ENCODE measurements at regions not wholly inside any gene's neighbourhood (a gene's known extent, or its start where the extent isn't known, plus 50 kb on each side); places are given as distances from the start of the nearest gene placed in this dataset.

DNA sequence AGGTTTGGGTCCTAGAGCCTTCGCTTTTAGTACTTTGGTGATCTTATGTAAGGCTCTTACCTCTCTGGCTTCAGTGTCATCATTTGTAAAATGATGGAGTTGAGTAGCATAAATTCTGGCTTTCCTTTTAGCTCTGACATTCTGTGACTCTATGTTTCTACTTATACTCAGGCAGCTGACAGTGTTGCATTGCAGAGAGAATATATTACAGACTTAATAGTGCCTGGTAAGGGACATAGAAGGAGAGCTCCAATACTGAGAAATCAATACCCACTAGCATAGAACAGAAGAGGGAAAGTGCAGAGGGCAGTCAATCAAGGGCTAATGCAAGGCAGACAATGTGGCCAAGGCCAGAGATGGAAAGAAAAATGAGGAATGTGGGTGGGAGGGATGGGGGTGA is 371.4 kb upstream of the TLE4 start:
- Histone ChIP-seq H3K9me3 (ENCODE audit: control insufficient read depth, insufficient read depth, low read length) (no peaks in the 10 kb centered on the region), H3K36me3 (ENCODE audit: control insufficient read depth, insufficient read depth, low read length) (no peaks in the 10 kb centered on the region), H3K27ac (ENCODE audit: low read length) (no peak overlapping the region), H3K4me3 (ENCODE audit: low read length) (no peak overlapping the region), H3K4me1 (ENCODE audit: control insufficient read depth, insufficient read depth, low read length) (no peaks in the 10 kb centered on the region), H3K27me3 (ENCODE audit: control insufficient read depth, insufficient read depth, low read length) (no peaks in the 10 kb centered on the region)
- WGBS (ENCODE audit: insufficient coverage, insufficient read length): no CpG with 5 or more reads among the region's 1 CpG
- no peak for DNase-seq (ENCODE audit: low read depth, low spot score)

- WGBS (ENCODE audit: insufficient coverage, insufficient read length): no CpG with 5 or more reads among the region's 2 CpGs
- H3K9me3 ChIP-seq (ENCODE audit: control insufficient read depth, insufficient read depth, low read length): no peaks in the 10 kb centered on the region
- no peak for DNase-seq (ENCODE audit: low read depth, low spot score)
Measured at GRCh38 chr9:79201636-79202035, 370.1 kb upstream of the TLE4 start.

DNA sequence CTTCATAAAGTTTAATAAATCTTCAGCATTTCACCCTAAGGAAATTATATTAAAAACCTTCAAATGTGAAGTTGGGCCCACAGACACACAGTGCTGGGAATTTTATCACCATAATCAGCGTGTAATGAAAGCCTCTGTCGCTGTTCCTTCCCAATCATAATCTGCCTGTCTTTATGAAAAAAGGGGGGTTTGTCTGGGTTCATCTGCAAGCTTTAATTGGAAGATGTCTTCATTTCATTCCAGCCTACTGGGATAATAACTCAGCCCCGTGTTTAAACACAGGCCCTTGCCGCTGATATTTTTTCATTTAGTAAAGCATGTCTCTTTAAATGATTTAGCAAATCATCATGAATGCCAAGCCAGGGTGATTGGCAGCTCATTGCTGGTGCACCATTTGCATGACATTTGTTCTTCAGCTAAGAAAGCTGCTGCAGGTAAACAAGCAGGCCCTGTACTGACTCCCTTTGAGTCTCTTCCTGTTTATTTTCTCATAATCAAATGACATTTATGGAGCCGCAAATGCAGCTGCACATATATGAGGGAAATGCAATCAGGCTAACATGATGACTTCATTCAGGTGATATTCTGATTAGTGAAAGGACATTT is 362.9 kb upstream of the TLE4 start:
- Histone ChIP-seq H3K36me3 (ENCODE audit: control insufficient read depth, insufficient read depth, low read length) (no peaks in the 10 kb centered on the region), H3K9me3 (ENCODE audit: control insufficient read depth, insufficient read depth, low read length) (no peaks in the 10 kb centered on the region), H3K27ac (ENCODE audit: low read length) (no peak overlapping the region), H3K4me1 (ENCODE audit: control insufficient read depth, insufficient read depth, low read length) (no peaks in the 10 kb centered on the region), H3K4me3 (ENCODE audit: low read length) (no peak overlapping the region), H3K27me3 (ENCODE audit: control insufficient read depth, insufficient read depth, low read length) (no peaks in the 10 kb centered on the region)
- WGBS (ENCODE audit: insufficient coverage, insufficient read length): no CpG with 5 or more reads among the region's 5 CpGs
- DNase-seq (ENCODE audit: low read depth, low spot score): no peak

More at GRCh38 chr9:79201636-79202035, 370.1 kb upstream of the TLE4 start:
- H3K4me1 ChIP-seq (ENCODE audit: control insufficient read depth, insufficient read depth, low read length): no peaks in the 10 kb centered on the region
- no peak overlapping the region for H3K4me3 ChIP-seq (ENCODE audit: low read length)
- no peaks in the 10 kb centered on the region for H3K27me3 ChIP-seq (ENCODE audit: control insufficient read depth, insufficient read depth, low read length)
- no peak overlapping the region for H3K27ac ChIP-seq (ENCODE audit: low read length)
- H3K36me3 ChIP-seq (ENCODE audit: control insufficient read depth, insufficient read depth, low read length): no peaks in the 10 kb centered on the region

DNA sequence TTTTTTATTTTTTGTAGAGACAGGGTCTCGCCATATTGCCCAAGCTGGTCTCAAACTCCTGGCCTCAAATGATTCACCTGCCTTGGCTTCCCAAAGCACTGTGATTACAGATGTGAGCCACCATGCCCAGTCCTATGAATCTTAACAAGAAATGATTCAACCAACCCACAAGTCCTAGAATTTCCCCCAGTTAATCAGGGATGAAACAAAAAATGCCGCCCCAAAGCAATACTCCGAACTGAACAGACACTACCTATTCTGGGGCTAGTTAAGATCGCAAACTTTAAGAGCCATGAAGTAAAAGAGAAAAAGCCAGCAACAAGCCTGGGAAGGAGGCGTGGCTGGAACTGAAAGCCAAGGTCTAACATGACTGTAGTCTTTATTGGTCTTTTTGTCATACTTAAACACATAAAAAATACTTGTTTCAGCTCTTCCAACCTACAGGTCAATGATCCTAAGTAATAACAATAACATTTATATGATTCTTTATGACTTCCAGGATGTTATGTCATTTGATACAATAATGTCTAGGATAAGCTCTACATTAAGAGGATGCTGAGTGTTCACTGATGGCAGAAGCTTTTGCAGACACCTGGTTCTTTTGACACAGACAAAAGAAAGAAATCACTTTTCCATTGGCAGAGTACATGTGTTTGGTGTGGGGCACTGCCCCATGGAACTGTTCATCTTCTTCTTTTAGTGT is 361.1 kb upstream of the TLE4 start:
- no peak overlapping the region for H3K4me3 ChIP-seq (ENCODE audit: low read length)
- H3K9me3 ChIP-seq (ENCODE audit: control insufficient read depth, insufficient read depth, low read length): no peaks in the 10 kb centered on the region
- H3K4me1 ChIP-seq (ENCODE audit: control insufficient read depth, insufficient read depth, low read length): no peaks in the 10 kb centered on the region
- no peaks in the 10 kb centered on the region for H3K27me3 ChIP-seq (ENCODE audit: control insufficient read depth, insufficient read depth, low read length)
- no peak overlapping the region for H3K27ac ChIP-seq (ENCODE audit: low read length)
- DNase-seq (ENCODE audit: low read depth, low spot score): no peak
- no peaks in the 10 kb centered on the region for H3K36me3 ChIP-seq (ENCODE audit: control insufficient read depth, insufficient read depth, low read length)
- no CpG with 5 or more reads among the region's 5 CpGs for WGBS (ENCODE audit: insufficient coverage, insufficient read length)

DNA sequence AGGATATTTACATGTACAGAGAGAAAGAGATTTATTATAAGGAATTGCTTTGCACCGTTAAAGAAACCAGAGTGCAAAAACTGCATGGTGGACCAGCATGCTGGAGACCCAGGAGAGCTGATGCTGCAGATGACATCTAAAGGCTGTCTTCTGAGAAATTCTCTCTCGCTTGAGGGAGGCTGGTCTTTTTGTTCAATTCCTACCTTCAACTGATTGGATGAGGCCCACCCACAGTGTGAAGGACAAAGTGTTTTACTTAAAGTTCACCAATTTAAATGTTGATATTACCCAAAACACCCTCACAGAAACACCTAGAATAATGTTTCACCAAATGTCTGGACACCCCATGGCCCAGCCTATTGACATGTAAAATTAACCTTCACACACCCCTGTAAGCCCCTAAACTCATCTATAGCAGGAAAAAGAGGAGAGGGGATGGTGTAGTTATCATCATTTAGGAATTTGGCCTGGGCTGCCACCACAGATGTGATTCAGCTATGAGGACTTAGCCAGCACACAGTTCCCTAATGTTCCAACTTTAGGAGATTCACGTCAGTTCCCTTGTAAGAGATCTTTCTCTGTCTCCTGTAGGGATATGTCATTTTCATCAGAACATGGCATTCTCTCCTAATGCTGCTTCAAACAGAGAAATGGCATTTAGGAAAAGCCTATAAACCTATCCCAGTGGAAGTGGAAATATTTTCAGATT is 358.2 kb upstream of the TLE4 start:
- WGBS (ENCODE audit: insufficient coverage, insufficient read length): no CpG with 5 or more reads among the region's 3 CpGs
- H3K4me3 ChIP-seq (ENCODE audit: low read length): no peak overlapping the region
- no peaks in the 10 kb centered on the region for H3K4me1 ChIP-seq (ENCODE audit: control insufficient read depth, insufficient read depth, low read length)
- H3K27ac ChIP-seq (ENCODE audit: low read length): no peak overlapping the region
- H3K27me3 ChIP-seq (ENCODE audit: control insufficient read depth, insufficient read depth, low read length): no peaks in the 10 kb centered on the region
- H3K36me3 ChIP-seq (ENCODE audit: control insufficient read depth, insufficient read depth, low read length): no peaks in the 10 kb centered on the region
- H3K9me3 ChIP-seq (ENCODE audit: control insufficient read depth, insufficient read depth, low read length): no peaks in the 10 kb centered on the region
- no peak for DNase-seq (ENCODE audit: low read depth, low spot score)

DNA sequence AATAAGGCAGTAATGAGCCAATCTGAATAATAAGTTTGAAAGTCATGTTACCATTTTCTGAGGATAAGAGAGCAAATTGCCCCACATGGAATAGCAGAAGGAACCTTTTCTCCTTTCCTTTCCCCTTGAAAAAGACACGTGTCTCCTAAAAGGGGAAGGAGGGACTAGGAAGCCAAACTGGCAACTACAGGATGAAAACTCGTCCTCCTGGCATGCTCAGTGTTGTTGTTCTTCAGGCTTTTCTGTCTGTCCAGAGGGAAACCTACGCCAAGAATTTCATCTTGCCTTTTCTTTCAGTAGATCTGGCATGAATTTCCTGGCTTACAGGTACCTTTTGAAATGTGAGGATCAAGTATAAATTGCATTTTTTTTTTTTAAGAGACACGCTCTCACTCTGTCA is 355.9 kb upstream of the TLE4 start:
- WGBS (ENCODE audit: insufficient coverage, insufficient read length): no CpG with 5 or more reads among the region's 4 CpGs
- H3K9me3 ChIP-seq (ENCODE audit: control insufficient read depth, insufficient read depth, low read length): no peaks in the 10 kb centered on the region

GRCh38 chr9:79220251-79220650 is 351.5 kb upstream of the TLE4 start:
- H3K27me3 ChIP-seq (ENCODE audit: control insufficient read depth, insufficient read depth, low read length): no peaks in the 10 kb centered on the region
- H3K4me3 ChIP-seq (ENCODE audit: low read length): no peak overlapping the region
- H3K9me3 ChIP-seq (ENCODE audit: control insufficient read depth, insufficient read depth, low read length): no peaks in the 10 kb centered on the region
- no CpG with 5 or more reads among the region's 1 CpG for WGBS (ENCODE audit: insufficient coverage, insufficient read length)
- H3K36me3 ChIP-seq (ENCODE audit: control insufficient read depth, insufficient read depth, low read length): no peaks in the 10 kb centered on the region
- DNase-seq (ENCODE audit: low read depth, low spot score): no peak
- H3K4me1 ChIP-seq (ENCODE audit: control insufficient read depth, insufficient read depth, low read length): no peaks in the 10 kb centered on the region
- H3K27ac ChIP-seq (ENCODE audit: low read length): no peak overlapping the region

More for the DNA sequence above, 355.9 kb upstream of the TLE4 start:
- no peak for DNase-seq (ENCODE audit: low read depth, low spot score)
- Histone ChIP-seq H3K36me3 (ENCODE audit: control insufficient read depth, insufficient read depth, low read length) (no peaks in the 10 kb centered on the region), H3K27me3 (ENCODE audit: control insufficient read depth, insufficient read depth, low read length) (no peaks in the 10 kb centered on the region), H3K27ac (ENCODE audit: low read length) (no peak overlapping the region), H3K4me1 (ENCODE audit: control insufficient read depth, insufficient read depth, low read length) (no peaks in the 10 kb centered on the region), H3K4me3 (ENCODE audit: low read length) (no peak overlapping the region)

GRCh38 chr9:79220666-79221065 is 351.1 kb upstream of the TLE4 start:
- no peak overlapping the region for H3K27ac ChIP-seq (ENCODE audit: low read length)
- no peaks in the 10 kb centered on the region for H3K36me3 ChIP-seq (ENCODE audit: control insufficient read depth, insufficient read depth, low read length)
- no peaks in the 10 kb centered on the region for H3K4me1 ChIP-seq (ENCODE audit: control insufficient read depth, insufficient read depth, low read length)
- no peak overlapping the region for H3K4me3 ChIP-seq (ENCODE audit: low read length)
- no peak for DNase-seq (ENCODE audit: low read depth, low spot score)
- no peaks in the 10 kb centered on the region for H3K9me3 ChIP-seq (ENCODE audit: control insufficient read depth, insufficient read depth, low read length)
- WGBS (ENCODE audit: insufficient coverage, insufficient read length): no CpG with 5 or more reads among the region's 1 CpG
- H3K27me3 ChIP-seq (ENCODE audit: control insufficient read depth, insufficient read depth, low read length): no peaks in the 10 kb centered on the region

- no peaks in the 10 kb centered on the region for H3K4me1 ChIP-seq (ENCODE audit: control insufficient read depth, insufficient read depth, low read length)
- H3K4me3 ChIP-seq (ENCODE audit: low read length): no peak overlapping the region
- H3K9me3 ChIP-seq (ENCODE audit: control insufficient read depth, insufficient read depth, low read length): no peaks in the 10 kb centered on the region
- no peaks in the 10 kb centered on the region for H3K36me3 ChIP-seq (ENCODE audit: control insufficient read depth, insufficient read depth, low read length)
- no CpG with 5 or more reads among the region's 1 CpG for WGBS (ENCODE audit: insufficient coverage, insufficient read length)
- DNase-seq (ENCODE audit: low read depth, low spot score): no peak
- H3K27ac ChIP-seq (ENCODE audit: low read length): no peak overlapping the region
- H3K27me3 ChIP-seq (ENCODE audit: control insufficient read depth, insufficient read depth, low read length): no peaks in the 10 kb centered on the region
Measured at GRCh38 chr9:79221084-79221483, 350.7 kb upstream of the TLE4 start.

DNA sequence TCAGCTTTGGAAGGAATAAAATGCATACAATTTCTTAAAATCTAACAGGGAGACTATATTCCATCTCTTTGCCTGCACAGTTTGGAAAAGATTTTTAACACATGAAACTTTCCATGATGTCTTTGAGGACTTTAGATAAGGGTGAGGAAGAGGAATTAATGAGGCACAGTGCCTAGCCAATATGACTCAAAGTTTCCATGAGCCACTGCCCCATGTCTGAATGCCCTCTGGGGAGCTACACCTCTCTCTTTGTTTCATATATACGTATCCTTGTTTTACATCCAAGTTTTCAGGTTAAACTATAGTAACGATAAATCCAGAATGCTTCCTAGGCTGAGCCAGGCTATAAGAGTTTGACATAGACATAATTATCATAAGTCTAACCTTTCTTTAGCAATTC is 349.3 kb upstream of the TLE4 start:
- Histone ChIP-seq H3K36me3 (ENCODE audit: control insufficient read depth, insufficient read depth, low read length) (no peaks in the 10 kb centered on the region), H3K27me3 (ENCODE audit: control insufficient read depth, insufficient read depth, low read length) (no peaks in the 10 kb centered on the region), H3K4me1 (ENCODE audit: control insufficient read depth, insufficient read depth, low read length) (no peaks in the 10 kb centered on the region), H3K9me3 (ENCODE audit: control insufficient read depth, insufficient read depth, low read length) (no peaks in the 10 kb centered on the region), H3K27ac (ENCODE audit: low read length) (no peak overlapping the region), H3K4me3 (ENCODE audit: low read length) (no peak overlapping the region)
- no CpG with 5 or more reads among the region's 2 CpGs for WGBS (ENCODE audit: insufficient coverage, insufficient read length)
- no peak for DNase-seq (ENCODE audit: low read depth, low spot score)

Measured in iPS DF 6.9 (cell line).